ENCODE measurements at regions not wholly inside any gene's neighbourhood (a gene's known extent, or its start where the extent isn't known, plus 50 kb on each side); places are given as distances from the start of the nearest gene placed in this dataset.

DNA sequence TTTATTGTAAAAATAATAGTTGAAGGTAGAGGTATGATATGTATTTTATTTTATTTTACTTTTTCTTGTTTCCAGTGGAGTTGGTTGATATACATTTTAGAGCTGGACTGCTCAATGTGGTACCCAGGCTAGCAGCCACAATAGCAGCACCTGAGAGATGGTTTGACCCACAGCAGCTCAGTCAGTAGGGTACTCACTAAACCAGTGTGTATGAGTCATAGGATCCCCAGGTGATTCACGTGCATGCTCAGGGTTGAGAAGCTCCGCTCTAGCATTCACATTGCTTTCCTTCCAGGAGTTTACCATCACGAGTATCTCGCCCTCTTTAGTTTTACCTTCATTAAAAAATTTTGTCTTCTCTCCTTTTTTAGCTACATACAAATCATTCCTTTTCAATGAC, 96.0 kb upstream of the PAXBP1 start:
- H3K27ac ChIP-seq (ENCODE audit: low read depth in 1 of 2, low read length in 2 of 2) = no peak overlapping the region
- H3K4me3 ChIP-seq (ENCODE audit: low read depth in 1 of 3, low read length in 3 of 3) = no peak overlapping the region
- peaks cover 0 to 8% (median 2%) of the 10 kb centered on the region in 4 donors for H3K27me3 ChIP-seq (ENCODE audit: control insufficient read depth in 4 of 4, insufficient read depth in 4 of 4, low read length in 3 of 4)
- 75% methylated on average over 4 of the region's 4 CpGs for WGBS
- no peaks in the 10 kb centered on the region for H3K36me3 ChIP-seq (ENCODE audit: control insufficient read depth in 4 of 4, insufficient read depth in 3 of 4, low read depth in 1 of 4, low read length in 3 of 4)
- no peaks in the 10 kb centered on the region for H3K9me3 ChIP-seq (ENCODE audit: control insufficient read depth in 4 of 4, low read length in 3 of 4)
- TF ChIP-seq RAD21 (IDR thresholded peaks at IDR 0.05) = no peak
- TF ChIP-seq FOXA2 (IDR thresholded peaks at IDR 0.05) = no peak
- no peak for TF ChIP-seq EGR1 (IDR thresholded peaks at IDR 0.05; ENCODE audit: low read depth in 2 of 2)
- TF ChIP-seq, protein P1, sequence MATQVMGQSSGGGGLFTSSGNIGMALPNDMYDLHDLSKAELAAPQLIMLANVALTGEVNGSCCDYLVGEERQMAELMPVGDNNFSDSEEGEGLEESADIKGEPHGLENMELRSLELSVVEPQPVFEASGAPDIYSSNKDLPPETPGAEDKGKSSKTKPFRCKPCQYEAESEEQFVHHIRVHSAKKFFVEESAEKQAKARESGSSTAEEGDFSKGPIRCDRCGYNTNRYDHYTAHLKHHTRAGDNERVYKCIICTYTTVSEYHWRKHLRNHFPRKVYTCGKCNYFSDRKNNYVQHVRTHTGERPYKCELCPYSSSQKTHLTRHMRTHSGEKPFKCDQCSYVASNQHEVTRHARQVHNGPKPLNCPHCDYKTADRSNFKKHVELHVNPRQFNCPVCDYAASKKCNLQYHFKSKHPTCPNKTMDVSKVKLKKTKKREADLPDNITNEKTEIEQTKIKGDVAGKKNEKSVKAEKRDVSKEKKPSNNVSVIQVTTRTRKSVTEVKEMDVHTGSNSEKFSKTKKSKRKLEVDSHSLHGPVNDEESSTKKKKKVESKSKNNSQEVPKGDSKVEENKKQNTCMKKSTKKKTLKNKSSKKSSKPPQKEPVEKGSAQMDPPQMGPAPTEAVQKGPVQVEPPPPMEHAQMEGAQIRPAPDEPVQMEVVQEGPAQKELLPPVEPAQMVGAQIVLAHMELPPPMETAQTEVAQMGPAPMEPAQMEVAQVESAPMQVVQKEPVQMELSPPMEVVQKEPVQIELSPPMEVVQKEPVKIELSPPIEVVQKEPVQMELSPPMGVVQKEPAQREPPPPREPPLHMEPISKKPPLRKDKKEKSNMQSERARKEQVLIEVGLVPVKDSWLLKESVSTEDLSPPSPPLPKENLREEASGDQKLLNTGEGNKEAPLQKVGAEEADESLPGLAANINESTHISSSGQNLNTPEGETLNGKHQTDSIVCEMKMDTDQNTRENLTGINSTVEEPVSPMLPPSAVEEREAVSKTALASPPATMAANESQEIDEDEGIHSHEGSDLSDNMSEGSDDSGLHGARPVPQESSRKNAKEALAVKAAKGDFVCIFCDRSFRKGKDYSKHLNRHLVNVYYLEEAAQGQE (IDR thresholded peaks at IDR 0.05) = no peak
- no peak for TF ChIP-seq NR2F2 (IDR thresholded peaks at IDR 0.05)
- no peak for TF ChIP-seq FOXA1 (IDR thresholded peaks at IDR 0.05)
- no peak for TF ChIP-seq RXRA (IDR thresholded peaks at IDR 0.05)
- no peak for TF ChIP-seq SP1 (IDR thresholded peaks at IDR 0.05)
- DNase-seq (ENCODE audit: low spot score) = no peak
- no peaks in the 10 kb centered on the region for H3K4me1 ChIP-seq (ENCODE audit: control insufficient read depth in 4 of 4, insufficient read depth in 4 of 4, low read length in 3 of 4)
- no peak overlapping the region for H3K9ac ChIP-seq (ENCODE audit: low read depth in 1 of 2, low read length in 2 of 2)

DNA sequence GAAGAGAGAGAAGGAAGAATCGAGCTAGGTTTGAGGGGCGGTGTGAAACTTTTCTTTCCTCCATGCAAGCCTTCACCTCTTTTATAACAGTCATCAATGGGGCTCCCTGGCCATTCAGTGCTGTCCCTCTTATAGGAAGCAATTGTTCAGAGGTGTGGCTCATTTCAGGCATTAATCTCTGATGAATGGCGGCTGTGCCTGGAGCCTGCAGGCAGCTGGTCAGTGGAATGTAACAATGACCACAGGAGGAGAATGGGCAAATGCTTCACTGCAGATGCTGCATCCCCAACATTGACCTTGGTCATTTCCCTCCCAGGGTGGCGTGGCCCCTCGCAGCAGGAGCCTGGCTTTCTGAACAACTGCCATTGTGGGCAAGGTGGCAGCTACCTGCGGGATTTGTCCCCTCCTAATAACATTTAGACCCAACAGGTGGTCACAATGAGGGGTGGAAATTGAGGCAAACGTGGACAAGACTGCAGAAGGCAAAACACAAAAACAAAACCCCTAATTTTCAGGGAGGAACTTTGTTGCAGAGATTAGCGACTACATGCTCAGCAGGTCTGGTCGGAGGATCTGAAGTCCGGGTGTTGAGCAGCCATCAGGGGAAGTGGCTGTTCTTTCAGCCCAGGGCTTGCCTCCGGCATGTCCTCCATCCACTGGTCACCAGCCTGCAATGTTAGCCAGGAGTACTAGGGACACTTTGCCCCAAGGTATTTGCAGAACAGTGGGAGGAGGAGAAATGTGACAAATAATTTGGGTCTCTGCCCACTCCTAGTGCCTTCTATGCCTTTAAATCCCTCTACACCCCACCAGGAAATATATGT, 97.3 kb upstream of the PAXBP1 start:
- Histone ChIP-seq H3K36me3 (ENCODE audit: control insufficient read depth in 4 of 4, insufficient read depth in 3 of 4, low read depth in 1 of 4, low read length in 3 of 4) (no peaks in the 10 kb centered on the region), H3K4me1 (ENCODE audit: control insufficient read depth in 4 of 4, insufficient read depth in 4 of 4, low read length in 3 of 4) (no peaks in the 10 kb centered on the region), H3K27me3 (ENCODE audit: control insufficient read depth in 4 of 4, insufficient read depth in 4 of 4, low read length in 3 of 4) (peaks cover 0 to 8% (median 0%) of the 10 kb centered on the region in 4 donors), H3K27ac (ENCODE audit: low read depth in 1 of 2, low read length in 2 of 2) (no peak overlapping the region), H3K4me3 (ENCODE audit: low read depth in 1 of 3, low read length in 3 of 3) (no peak overlapping the region), H3K9me3 (ENCODE audit: control insufficient read depth in 4 of 4, low read length in 3 of 4) (no peaks in the 10 kb centered on the region), H3K9ac (ENCODE audit: low read depth in 1 of 2, low read length in 2 of 2) (no peak overlapping the region)
- no peak for DNase-seq (ENCODE audit: low spot score)
- TF ChIP-seq RXRA (IDR thresholded peaks at IDR 0.05) (no peak), EGR1 (IDR thresholded peaks at IDR 0.05; ENCODE audit: low read depth in 2 of 2) (no peak)
- TF ChIP-seq, protein P2, sequence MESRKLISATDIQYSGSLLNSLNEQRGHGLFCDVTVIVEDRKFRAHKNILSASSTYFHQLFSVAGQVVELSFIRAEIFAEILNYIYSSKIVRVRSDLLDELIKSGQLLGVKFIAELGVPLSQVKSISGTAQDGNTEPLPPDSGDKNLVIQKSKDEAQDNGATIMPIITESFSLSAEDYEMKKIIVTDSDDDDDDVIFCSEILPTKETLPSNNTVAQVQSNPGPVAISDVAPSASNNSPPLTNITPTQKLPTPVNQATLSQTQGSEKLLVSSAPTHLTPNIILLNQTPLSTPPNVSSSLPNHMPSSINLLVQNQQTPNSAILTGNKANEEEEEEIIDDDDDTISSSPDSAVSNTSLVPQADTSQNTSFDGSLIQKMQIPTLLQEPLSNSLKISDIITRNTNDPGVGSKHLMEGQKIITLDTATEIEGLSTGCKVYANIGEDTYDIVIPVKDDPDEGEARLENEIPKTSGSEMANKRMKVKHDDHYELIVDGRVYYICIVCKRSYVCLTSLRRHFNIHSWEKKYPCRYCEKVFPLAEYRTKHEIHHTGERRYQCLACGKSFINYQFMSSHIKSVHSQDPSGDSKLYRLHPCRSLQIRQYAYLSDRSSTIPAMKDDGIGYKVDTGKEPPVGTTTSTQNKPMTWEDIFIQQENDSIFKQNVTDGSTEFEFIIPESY (IDR thresholded peaks at IDR 0.05) = no peak
- TF ChIP-seq, protein P3, sequence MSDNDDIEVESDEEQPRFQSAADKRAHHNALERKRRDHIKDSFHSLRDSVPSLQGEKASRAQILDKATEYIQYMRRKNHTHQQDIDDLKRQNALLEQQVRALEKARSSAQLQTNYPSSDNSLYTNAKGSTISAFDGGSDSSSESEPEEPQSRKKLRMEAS (IDR thresholded peaks at IDR 0.05) = no peak
- WGBS = 74% methylated on average over 11 of the region's 11 CpGs

DNA sequence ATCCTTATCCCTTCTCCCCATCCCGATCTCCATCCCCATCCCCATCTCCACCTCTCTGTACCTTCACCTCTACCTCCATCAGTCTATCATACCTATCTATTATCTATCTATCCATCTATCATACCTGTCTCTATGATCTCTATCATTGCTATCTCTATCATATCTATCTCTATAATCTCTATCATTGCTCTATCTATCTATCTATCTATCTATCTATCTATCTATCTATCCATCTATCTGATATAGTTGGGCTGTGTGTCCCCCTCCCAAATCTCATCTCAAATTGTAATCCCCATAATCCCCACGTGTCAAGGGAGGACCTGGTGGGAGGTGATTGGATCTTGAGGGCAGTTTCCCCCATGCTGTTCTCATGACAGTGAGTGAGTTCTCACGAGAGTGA, 97.9 kb upstream of the PAXBP1 start:
- no peak overlapping the region for H3K27ac ChIP-seq (ENCODE audit: low read depth in 1 of 2, low read length in 2 of 2)
- H3K4me3 ChIP-seq (ENCODE audit: low read depth in 1 of 3, low read length in 3 of 3) = no peak overlapping the region
- H3K36me3 ChIP-seq (ENCODE audit: control insufficient read depth in 4 of 4, insufficient read depth in 3 of 4, low read depth in 1 of 4, low read length in 3 of 4) = no peaks in the 10 kb centered on the region
- WGBS = 60% methylated on average over 3 of the region's 3 CpGs
- H3K4me1 ChIP-seq (ENCODE audit: control insufficient read depth in 4 of 4, insufficient read depth in 4 of 4, low read length in 3 of 4) = no peaks in the 10 kb centered on the region
- no peak for DNase-seq (ENCODE audit: low spot score)
- H3K9me3 ChIP-seq (ENCODE audit: control insufficient read depth in 4 of 4, low read length in 3 of 4) = no peaks in the 10 kb centered on the region
- H3K27me3 ChIP-seq (ENCODE audit: control insufficient read depth in 4 of 4, insufficient read depth in 4 of 4, low read length in 3 of 4) = peaks cover 0 to 8% (median 0%) of the 10 kb centered on the region in 4 donors
- H3K9ac ChIP-seq (ENCODE audit: low read depth in 1 of 2, low read length in 2 of 2) = no peak overlapping the region
- TF ChIP-seq, protein P1 (IDR thresholded peaks at IDR 0.05) = no peak
- TF ChIP-seq JUND (IDR thresholded peaks at IDR 0.05) = no peak
- no peak for TF ChIP-seq SP1 (IDR thresholded peaks at IDR 0.05)
- TF ChIP-seq, protein P4, sequence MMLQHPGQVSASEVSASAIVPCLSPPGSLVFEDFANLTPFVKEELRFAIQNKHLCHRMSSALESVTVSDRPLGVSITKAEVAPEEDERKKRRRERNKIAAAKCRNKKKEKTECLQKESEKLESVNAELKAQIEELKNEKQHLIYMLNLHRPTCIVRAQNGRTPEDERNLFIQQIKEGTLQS (IDR thresholded peaks at IDR 0.05) = no peak
- no peak for TF ChIP-seq RXRA (IDR thresholded peaks at IDR 0.05)
- TF ChIP-seq, protein P3 (IDR thresholded peaks at IDR 0.05) = no peak
- TF ChIP-seq, protein P2 (IDR thresholded peaks at IDR 0.05) = no peak
- TF ChIP-seq RAD21 (IDR thresholded peaks at IDR 0.05) = no peak
- no peak for TF ChIP-seq GABPA (IDR thresholded peaks at IDR 0.05 in 1 of 2, conservative IDR thresholded peaks at IDR 0.05 in 1 of 2)
